SK-N-SH (cell line): ENCODE measurements at regions not wholly inside any gene's neighbourhood (a gene's known extent, or its start where the extent isn't known, plus 50 kb on each side); places are given as distances from the start of the nearest gene placed in this dataset.

ENCODE experiments used
- CTCF ChIA-PET: fragments of 300-600, 350-600 bp; formaldehyde crosslinking; extraction: SDS; loops from one replicate; lab custom pipeline; 2021; lab: Yijun Ruan, JAX
- POLR2A ChIA-PET: fragments of 350-600 bp; sonication (Branson Sonifier 250); formaldehyde crosslinking; extraction: SDS; loops from one replicate; lab custom pipeline; 2020; ENCODE audit warnings: antibody characterized with exemption, inconsistent platforms; lab: Yijun Ruan, JAX
- DNase-seq: peaks from one replicate; pipeline ENCODE4 v3.0.0; 2012
- H2AFZ ChIP-seq: fragments of 200-600 bp; sonication (generic); 2 replicates; pipeline ENCODE4 v1.8.1; 2016; ENCODE audit warnings: antibody characterized with exemption, mild to moderate bottlenecking, low read depth
- H3F3A ChIP-seq: fragments of 200-600 bp; sonication (generic); replicated peaks from 2 replicates; pipeline ENCODE3; 2016; ENCODE audit warnings: antibody characterized with exemption, mild to moderate bottlenecking; ENCODE audit not compliant: insufficient read depth
- H3K27ac ChIP-seq, 2 experiments: fragments of 200-500 bp in 1 of 2; fragments of 200-600 bp in 1 of 2; sonication (Bioruptor generic) in 1 of 2; sonication (generic), shearing (Covaris generic) in 1 of 2; 2 replicates each; pipeline versions ENCODE4 v1.5.1 to v1.6.1; 2014 to 2016; ENCODE audit warnings: low read depth in 2 of 2, inconsistent platforms in 1 of 2, low read length in 1 of 2, mild to moderate bottlenecking in 1 of 2, mixed read lengths in 1 of 2
- H3K27me3 ChIP-seq: fragments of 200-600 bp; sonication (generic), shearing (Covaris generic); 2 replicates; pipeline ENCODE4 v1.6.1; 2016; ENCODE audit warnings: mixed run types; ENCODE audit not compliant: insufficient read depth
- H3K36me3 ChIP-seq, 2 experiments: fragments of 200-500 bp in 1 of 2; fragments of 200-600 bp in 1 of 2; sonication (Bioruptor generic) in 1 of 2; sonication (generic) in 1 of 2; replicated peaks in 1 of 2; 2 replicates each; pipeline versions ENCODE3 to v1.5.1; 2014 to 2016; ENCODE audit warnings: low read length in 1 of 2, mild to moderate bottlenecking in 1 of 2; ENCODE audit not compliant: insufficient read depth in 2 of 2, control insufficient read depth in 1 of 2
- H3K4me1 ChIP-seq, 2 experiments: fragments of 200-500 bp in 1 of 2; fragments of 200-600 bp in 1 of 2; sonication (Bioruptor generic) in 1 of 2; sonication (generic), shearing (Covaris generic) in 1 of 2; 2 replicates each; pipeline versions ENCODE4 v1.5.1 to v1.6.1; 2014 to 2016; ENCODE audit warnings: low read depth in 1 of 2, low read length in 1 of 2, mixed run types in 1 of 2; ENCODE audit not compliant: insufficient read depth in 2 of 2, control insufficient read depth in 1 of 2
- H3K4me2 ChIP-seq: fragments of 200-600 bp; sonication (generic), shearing (Covaris generic); 2 replicates; pipeline ENCODE4 v1.6.1; 2017; ENCODE audit warnings: mixed run types
- H3K4me3 ChIP-seq, 2 experiments: fragments of 200-500 bp in 1 of 2; fragments of 200-600 bp in 1 of 2; sonication (Bioruptor generic) in 1 of 2; sonication (generic), shearing (Covaris generic) in 1 of 2; 2 replicates each; pipeline versions ENCODE4 v1.5.1 to v1.8.1; 2014 to 2016; ENCODE audit warnings: low read depth in 2 of 2, inconsistent platforms in 1 of 2, low read length in 1 of 2, mild to moderate bottlenecking in 1 of 2, mixed read lengths in 1 of 2, moderate library complexity in 1 of 2
- H3K79me2 ChIP-seq: fragments of 200-600 bp; sonication (generic); 2 replicates; pipeline ENCODE4 v1.8.1; 2017; ENCODE audit warnings: mild to moderate bottlenecking; ENCODE audit not compliant: insufficient read depth
- H3K9ac ChIP-seq: fragments of 200-600 bp; sonication (generic); 2 replicates; pipeline ENCODE4 v1.6.1; 2017; ENCODE audit warnings: mixed run types
- H3K9me2 ChIP-seq: fragments of 200-600 bp; sonication (generic); 2 replicates; pipeline ENCODE4 v1.6.1; 2017; ENCODE audit warnings: mixed run types
- H3K9me3 ChIP-seq: fragments of 200-600 bp; sonication (generic); 2 replicates; pipeline ENCODE4 v1.6.1; 2017; ENCODE audit warnings: mixed run types, mild to moderate bottlenecking, moderate library complexity
- H4K20me1 ChIP-seq: fragments of 200-600 bp; sonication (generic); 2 replicates; pipeline ENCODE4 v1.6.1; 2017; ENCODE audit warnings: mild to moderate bottlenecking, mixed run types; ENCODE audit not compliant: insufficient read depth
- CTCF ChIP-seq: fragments of 200-600 bp; sonication (generic); IDR thresholded peaks from 2 replicates; pipeline ENCODE4 v1.6.1; 2017; ENCODE audit warnings: antibody characterized with exemption, mild to moderate bottlenecking, moderate library complexity
- EP300 ChIP-seq, 2 experiments: IDR thresholded peaks; 2 replicates each; pipeline versions ENCODE4 v1.4.0 to v1.6.1; 2012; ENCODE audit warnings: borderline replicate concordance in 1 of 2, low read depth in 1 of 2, low read length in 1 of 2
- EZH2phosphoT487 ChIP-seq: fragments of 200-600 bp; sonication (generic); IDR thresholded peaks from 2 replicates; pipeline ENCODE4 v1.6.1; 2017; ENCODE audit warnings: low read depth, mixed run types, mild to moderate bottlenecking, antibody characterized with exemption, moderate library complexity, borderline replicate concordance
- GABPA ChIP-seq: IDR thresholded peaks from 2 replicates; pipeline ENCODE4 v1.4.0; 2012; ENCODE audit warnings: low read depth, mild to moderate bottlenecking
- GATA2 ChIP-seq: sonication (generic); formaldehyde crosslinking; IDR thresholded peaks from 2 replicates; pipeline ENCODE4 v1.5.0; 2020; ENCODE audit warnings: mild to moderate bottlenecking, missing genetic modification reagents
- IRF3 ChIP-seq: fragments of 150-350 bp; IDR thresholded peaks from 2 replicates; pipeline ENCODE4 v1.6.1; 2016; ENCODE audit warnings: mild to moderate bottlenecking, low read depth, low read length
- JUND ChIP-seq: IDR thresholded peaks from 2 replicates; pipeline ENCODE4 v1.4.0; 2012
- MEF2A ChIP-seq: IDR thresholded peaks from 2 replicates; pipeline ENCODE4 v1.4.0; 2012; ENCODE audit warnings: low read depth, borderline replicate concordance
- NFIC ChIP-seq: IDR thresholded peaks from 2 replicates; pipeline ENCODE4 v1.4.0; 2012; ENCODE audit warnings: borderline replicate concordance
- NRF1 ChIP-seq: IDR thresholded peaks from 2 replicates; pipeline ENCODE4 v1.6.1; 2012; ENCODE audit warnings: low read depth, mild to moderate bottlenecking, low read length
- RAD21 ChIP-seq: IDR thresholded peaks from 2 replicates; pipeline ENCODE4 v1.6.1; 2012; ENCODE audit warnings: mild to moderate bottlenecking, low read length
- RCOR1 ChIP-seq: fragments of 150-350 bp; IDR thresholded peaks from 2 replicates; pipeline ENCODE4 v1.6.1; 2017; ENCODE audit warnings: antibody characterized with exemption, low read length
- TAF1 ChIP-seq: IDR thresholded peaks from 2 replicates; pipeline ENCODE4 v1.6.1; 2012; ENCODE audit warnings: low read depth, mild to moderate bottlenecking, low read length, moderate library complexity, borderline replicate concordance
- TCF12 ChIP-seq: IDR thresholded peaks from 2 replicates; pipeline ENCODE4 v1.4.0; 2012
- TEAD4 ChIP-seq: IDR thresholded peaks from 2 replicates; pipeline ENCODE4 v1.4.0; 2012; ENCODE audit warnings: mild to moderate bottlenecking, borderline replicate concordance; ENCODE audit not compliant: insufficient read depth
- USF2 ChIP-seq: fragments of 150-350 bp; IDR thresholded peaks from 2 replicates; pipeline ENCODE4 v1.6.1; 2017; ENCODE audit warnings: antibody characterized with exemption, low read length, low read depth, borderline replicate concordance
- WGBS: methylation state at CpG from one replicate; pipeline ENCODE4 v1.1.6; 2017; ENCODE audit warnings: low lambda C conversion rate; 5-methylcytosine and 5-hydroxymethylcytosine counted together

GRCh38 chr6:139871165-139871710 is 496.8 kb upstream of the CITED2 start:
- Histone ChIP-seq H3K9me2 (no peaks in the 10 kb centered on the region), H3F3A (no peaks in the 10 kb centered on the region), H3K79me2 (no peaks in the 10 kb centered on the region), H3K4me2 (no peak overlapping the region), H2AFZ (no peak overlapping the region), H3K9ac (no peak overlapping the region), H4K20me1 (no peaks in the 10 kb centered on the region), H3K4me3 (no peak overlapping the region), H3K27me3 (no peaks in the 10 kb centered on the region), H3K4me1 (no peaks in the 10 kb centered on the region; a peak in 1 of 4 replicates), H3K27ac (no peak overlapping the region)
- ChIA-PET CTCF (interaction anchor here (0.6 to 1.8 kb wide), 2 partner anchors 11 to 428 kb away, joined by 3 to 5 read pairs; no protein-coding TSS in a partner anchor), POLR2A (no interaction called here)
- TF ChIP-seq EZH2phosphoT487 (no peak), GATA2 (no peak), TCF12 (no peak), GABPA (no peak), NFIC (no peak), CTCF (no peak), TEAD4 (no peak), IRF3 (no peak), RAD21 (no peak), MEF2A (no peak)
- TF ChIP-seq, all 33 proteins: peak for 0
- Histone ChIP-seq H3K36me3 (no peaks in the 10 kb centered on the region), H3K9me3 (no peaks in the 10 kb centered on the region)
- no peak for DNase-seq
- 93% methylated on average over 6 of the region's 6 CpGs for WGBS

- Histone ChIP-seq H3K4me3 (no peak overlapping the region), H3K4me1 (no peaks in the 10 kb centered on the region; a peak in 1 of 4 replicates), H3K9me2 (no peaks in the 10 kb centered on the region), H3K79me2 (no peaks in the 10 kb centered on the region), H3K9me3 (no peaks in the 10 kb centered on the region), H3K4me2 (no peak overlapping the region), H4K20me1 (no peaks in the 10 kb centered on the region), H3K9ac (no peak overlapping the region), H3F3A (no peaks in the 10 kb centered on the region), H2AFZ (no peak overlapping the region), H3K27ac (no peak overlapping the region), H3K36me3 (no peaks in the 10 kb centered on the region), H3K27me3 (no peaks in the 10 kb centered on the region)
- CTCF ChIA-PET, result interaction anchor here (1.0 to 1.9 kb wide), 2 partner anchors 12 to 499 kb away, joined by 3 to 7 read pairs; no protein-coding TSS in a partner anchor
- no peak for TF ChIP-seq USF2
- no peak for TF ChIP-seq RCOR1
- TF ChIP-seq JUND, result no peak
- TF ChIP-seq GATA2, result no peak
- TF ChIP-seq TEAD4, result no peak
- TF ChIP-seq NRF1, result no peak
- no peak for TF ChIP-seq TAF1
- TF ChIP-seq EP300 (IDR thresholded peaks at IDR 0.05; ENCODE audit: borderline replicate concordance in 1 of 2, low read depth in 1 of 2, low read length in 1 of 2), result no peak
- no peak for DNase-seq
- WGBS, result 79% methylated on average over 2 of the region's 2 CpGs
- POLR2A ChIA-PET, result no interaction called here
Measured at GRCh38 chr6:139868576-139868975, 494.1 kb upstream of the CITED2 start.
